ENCODE measurements at regions not wholly inside any gene's neighbourhood (a gene's known extent, or its start where the extent isn't known, plus 50 kb on each side); places are given as distances from the start of the nearest gene placed in this dataset.
"Not testable (repeated sequence)": the region's sequence is repeated elsewhere in the genome, so short reads cannot be mapped to it uniquely, and the experiment has no call there.

GRCh38 chr1:215287362-215287761 is 204.8 kb downstream of the KCNK2 start:
- DNase-seq (ENCODE audit: insufficient read length, low spot score) = no peak
- no peak for FAIRE-seq

GRCh38 chr1:215290018-215290417 is 207.5 kb downstream of the KCNK2 start:
- DNase-seq (ENCODE audit: insufficient read length, low spot score) = no peak
- FAIRE-seq = no peak

GRCh38 chr1:215292932-215293331 is 210.4 kb downstream of the KCNK2 start:
- no peak for FAIRE-seq

GRCh38 chr1:215306426-215306825 is 223.9 kb downstream of the KCNK2 start:
- DNase-seq (ENCODE audit: insufficient read length, low spot score) (no peak), FAIRE-seq (no peak)

More at GRCh38 chr1:215292932-215293331, 210.4 kb downstream of the KCNK2 start:
- DNase-seq (ENCODE audit: insufficient read length, low spot score) = no peak

GRCh38 chr1:215321802-215322201 is 239.3 kb downstream of the KCNK2 start:
- FAIRE-seq = no peak
- DNase-seq (ENCODE audit: insufficient read length, low spot score) = no peak

- DNase-seq (ENCODE audit: insufficient read length, low spot score); FAIRE-seq: not testable (repeated sequence)
These were observed 241.5 kb downstream of the KCNK2 start for GRCh38 chr1:215323992-215324391.

GRCh38 chr1:215330426-215330825 is 236.7 kb upstream of the KCTD3 start:
- DNase-seq (ENCODE audit: insufficient read length, low spot score) (no peak), FAIRE-seq (no peak)

- FAIRE-seq = no peak
These were observed 222.6 kb upstream of the KCTD3 start for GRCh38 chr1:215344539-215344938.

GRCh38 chr1:215345208-215345607 is 221.9 kb upstream of the KCTD3 start:
- FAIRE-seq (no peak), DNase-seq (ENCODE audit: insufficient read length, low spot score) (no peak)

More at GRCh38 chr1:215344539-215344938, 222.6 kb upstream of the KCTD3 start:
- no peak for DNase-seq (ENCODE audit: insufficient read length, low spot score)

- no peak for FAIRE-seq
- DNase-seq (ENCODE audit: insufficient read length, low spot score) = no peak
These were observed 221.3 kb upstream of the KCTD3 start for GRCh38 chr1:215345766-215346165.

GRCh38 chr1:215357901-215358300 is 209.2 kb upstream of the KCTD3 start:
- FAIRE-seq = no peak
- no peak for DNase-seq (ENCODE audit: insufficient read length, low spot score)

GRCh38 chr1:215358356-215358755 is 208.7 kb upstream of the KCTD3 start:
- DNase-seq (ENCODE audit: insufficient read length, low spot score) (no peak), FAIRE-seq (no peak)

- no peak for DNase-seq (ENCODE audit: insufficient read length, low spot score)
- no peak for FAIRE-seq
These were observed 207.1 kb upstream of the KCTD3 start for GRCh38 chr1:215360031-215360430.

GRCh38 chr1:215360758-215361157 is 206.3 kb upstream of the KCTD3 start:
- FAIRE-seq (no peak), DNase-seq (ENCODE audit: insufficient read length, low spot score) (no peak)

GRCh38 chr1:215375381-215375780 is 191.7 kb upstream of the KCTD3 start:
- FAIRE-seq (no peak), DNase-seq (ENCODE audit: insufficient read length, low spot score) (no peak)

GRCh38 chr1:215376544-215377264 is 190.4 kb upstream of the KCTD3 start:
- DNase-seq (ENCODE audit: insufficient read length, low spot score) (no peak), FAIRE-seq (no peak)

GRCh38 chr1:215377746-215378145 is 189.4 kb upstream of the KCTD3 start:
- DNase-seq (ENCODE audit: insufficient read length, low spot score) (no peak), FAIRE-seq (no peak)

GRCh38 chr1:215380566-215380965 is 186.5 kb upstream of the KCTD3 start:
- DNase-seq (ENCODE audit: insufficient read length, low spot score) = no peak
- FAIRE-seq = no peak

GRCh38 chr1:215393476-215393875 is 173.6 kb upstream of the KCTD3 start:
- DNase-seq (ENCODE audit: insufficient read length, low spot score) (no peak), FAIRE-seq (no peak)

- no peak for FAIRE-seq
- no peak for DNase-seq (ENCODE audit: insufficient read length, low spot score)
These were observed 172.8 kb upstream of the KCTD3 start for GRCh38 chr1:215394084-215394991.

GRCh38 chr1:215397106-215397505 is 170.0 kb upstream of the KCTD3 start:
- DNase-seq (ENCODE audit: insufficient read length, low spot score) = no peak
- FAIRE-seq = no peak

GRCh38 chr1:215397843-215398242 is 169.3 kb upstream of the KCTD3 start:
- FAIRE-seq = no peak
- DNase-seq (ENCODE audit: insufficient read length, low spot score) = no peak

Measured in HTR-8/SVneo (cell line).